SK-MEL-5 (cell line): ENCODE measurements at regions not wholly inside any gene's neighbourhood (a gene's known extent, or its start where the extent isn't known, plus 50 kb on each side); places are given as distances from the start of the nearest gene placed in this dataset.
"Not testable (repeated sequence)": the region's sequence is repeated elsewhere in the genome, so short reads cannot be mapped to it uniquely, and the experiment has no call there.

ENCODE experiments used
- DNase-seq: peaks from one replicate; pipeline ENCODE4 v3.0.0-alpha.2; 2016; ENCODE audit warnings: low read depth, low spot score
- in situ Hi-C: cut with HindIII; loops from 2 replicates; pipeline ENCODE4 v1.10.0; 2016; ENCODE audit warnings: low sequenced_read_pairs, high pct_unique_total_duplicates, low pct_unique_long_range_greater_than_20kb

GRCh38 chr15:93941697-93942096, 289.7 kb upstream of the MCTP2 start:
- DNase-seq: no peak
- in situ Hi-C loops: no loop called here

- in situ Hi-C loops: no loop called here
- DNase-seq: no peak
These were observed 291.1 kb upstream of the MCTP2 start for GRCh38 chr15:93940226-93940625.

GRCh38 chr15:93932164-93932776, 299.1 kb upstream of the MCTP2 start:
- DNase-seq: no peak
- in situ Hi-C loops: no loop called here

GRCh38 chr15:93929375-93930094, 301.8 kb upstream of the MCTP2 start:
- in situ Hi-C loops: no loop called here
- no peak for DNase-seq

GRCh38 chr15:93920204-93920603, 311.2 kb upstream of the MCTP2 start:
- in situ Hi-C loops: no loop called here
- no peak for DNase-seq

GRCh38 chr15:93918801-93919200, 312.6 kb upstream of the MCTP2 start:
- DNase-seq, in situ Hi-C loops: not testable (repeated sequence)

GRCh38 chr15:93917181-93917580, 314.2 kb upstream of the MCTP2 start:
- in situ Hi-C loops: no loop called here
- DNase-seq: no peak

GRCh38 chr15:93913871-93914270, 317.5 kb upstream of the MCTP2 start:
- in situ Hi-C loops: no loop called here

GRCh38 chr15:93913310-93913709, 318.1 kb upstream of the MCTP2 start:
- in situ Hi-C loops: no loop called here
- no peak for DNase-seq

More at GRCh38 chr15:93913871-93914270, 317.5 kb upstream of the MCTP2 start:
- DNase-seq: no peak

GRCh38 chr15:93900476-93901400, 330.6 kb upstream of the MCTP2 start:
- DNase-seq: peak; percentile 23
- in situ Hi-C loops: no loop called here

- no peak for DNase-seq
- in situ Hi-C loops: no loop called here
These were observed 331.5 kb upstream of the MCTP2 start for GRCh38 chr15:93899817-93900216.

GRCh38 chr15:93897377-93897776, 334.0 kb upstream of the MCTP2 start:
- DNase-seq: no peak
- in situ Hi-C loops: no loop called here

GRCh38 chr15:93895976-93896770, 335.2 kb upstream of the MCTP2 start:
- in situ Hi-C loops: no loop called here
- DNase-seq: no peak

- no peak for DNase-seq
- in situ Hi-C loops: no loop called here
These were observed 336.8 kb upstream of the MCTP2 start for GRCh38 chr15:93894438-93895036.

GRCh38 chr15:93887151-93887550, 344.2 kb upstream of the MCTP2 start:
- no peak for DNase-seq
- in situ Hi-C loops: no loop called here

- no peak for DNase-seq
- in situ Hi-C loops: no loop called here
These were observed 348.6 kb upstream of the MCTP2 start for GRCh38 chr15:93882779-93883178.

GRCh38 chr15:93882141-93882540, 349.2 kb upstream of the MCTP2 start:
- DNase-seq: no peak
- in situ Hi-C loops: no loop called here
